ENCODE measurements at regions not wholly inside any gene's neighbourhood (a gene's known extent, or its start where the extent isn't known, plus 50 kb on each side); places are given as distances from the start of the nearest gene placed in this dataset.

- TF ChIP-seq, protein P1, sequence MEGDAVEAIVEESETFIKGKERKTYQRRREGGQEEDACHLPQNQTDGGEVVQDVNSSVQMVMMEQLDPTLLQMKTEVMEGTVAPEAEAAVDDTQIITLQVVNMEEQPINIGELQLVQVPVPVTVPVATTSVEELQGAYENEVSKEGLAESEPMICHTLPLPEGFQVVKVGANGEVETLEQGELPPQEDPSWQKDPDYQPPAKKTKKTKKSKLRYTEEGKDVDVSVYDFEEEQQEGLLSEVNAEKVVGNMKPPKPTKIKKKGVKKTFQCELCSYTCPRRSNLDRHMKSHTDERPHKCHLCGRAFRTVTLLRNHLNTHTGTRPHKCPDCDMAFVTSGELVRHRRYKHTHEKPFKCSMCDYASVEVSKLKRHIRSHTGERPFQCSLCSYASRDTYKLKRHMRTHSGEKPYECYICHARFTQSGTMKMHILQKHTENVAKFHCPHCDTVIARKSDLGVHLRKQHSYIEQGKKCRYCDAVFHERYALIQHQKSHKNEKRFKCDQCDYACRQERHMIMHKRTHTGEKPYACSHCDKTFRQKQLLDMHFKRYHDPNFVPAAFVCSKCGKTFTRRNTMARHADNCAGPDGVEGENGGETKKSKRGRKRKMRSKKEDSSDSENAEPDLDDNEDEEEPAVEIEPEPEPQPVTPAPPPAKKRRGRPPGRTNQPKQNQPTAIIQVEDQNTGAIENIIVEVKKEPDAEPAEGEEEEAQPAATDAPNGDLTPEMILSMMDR (IDR thresholded peaks at IDR 0.05; ENCODE audit: low read depth, low read length, missing input control): no peak
- TF ChIP-seq GABPA (IDR thresholded peaks at IDR 0.05 in 1 of 2, conservative IDR thresholded peaks at IDR 0.05 in 1 of 2) (no peak), EGR1 (IDR thresholded peaks at IDR 0.05; ENCODE audit: low read depth in 2 of 2) (no peak), RAD21 (IDR thresholded peaks at IDR 0.05) (no peak), HNF4A (conservative IDR thresholded peaks at IDR 0.05) (no peak), YY1 (IDR thresholded peaks at IDR 0.05) (no peak), TAF1 (conservative IDR thresholded peaks at IDR 0.05) (no peak), ATF3 (IDR thresholded peaks at IDR 0.05) (no peak), HNF4G (IDR thresholded peaks at IDR 0.05) (no peak), JUND (IDR thresholded peaks at IDR 0.05) (no peak), FOXA1 (IDR thresholded peaks at IDR 0.05) (no peak)
- TF ChIP-seq, protein P2, sequence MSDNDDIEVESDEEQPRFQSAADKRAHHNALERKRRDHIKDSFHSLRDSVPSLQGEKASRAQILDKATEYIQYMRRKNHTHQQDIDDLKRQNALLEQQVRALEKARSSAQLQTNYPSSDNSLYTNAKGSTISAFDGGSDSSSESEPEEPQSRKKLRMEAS (IDR thresholded peaks at IDR 0.05): no peak
- TF ChIP-seq, protein P3, sequence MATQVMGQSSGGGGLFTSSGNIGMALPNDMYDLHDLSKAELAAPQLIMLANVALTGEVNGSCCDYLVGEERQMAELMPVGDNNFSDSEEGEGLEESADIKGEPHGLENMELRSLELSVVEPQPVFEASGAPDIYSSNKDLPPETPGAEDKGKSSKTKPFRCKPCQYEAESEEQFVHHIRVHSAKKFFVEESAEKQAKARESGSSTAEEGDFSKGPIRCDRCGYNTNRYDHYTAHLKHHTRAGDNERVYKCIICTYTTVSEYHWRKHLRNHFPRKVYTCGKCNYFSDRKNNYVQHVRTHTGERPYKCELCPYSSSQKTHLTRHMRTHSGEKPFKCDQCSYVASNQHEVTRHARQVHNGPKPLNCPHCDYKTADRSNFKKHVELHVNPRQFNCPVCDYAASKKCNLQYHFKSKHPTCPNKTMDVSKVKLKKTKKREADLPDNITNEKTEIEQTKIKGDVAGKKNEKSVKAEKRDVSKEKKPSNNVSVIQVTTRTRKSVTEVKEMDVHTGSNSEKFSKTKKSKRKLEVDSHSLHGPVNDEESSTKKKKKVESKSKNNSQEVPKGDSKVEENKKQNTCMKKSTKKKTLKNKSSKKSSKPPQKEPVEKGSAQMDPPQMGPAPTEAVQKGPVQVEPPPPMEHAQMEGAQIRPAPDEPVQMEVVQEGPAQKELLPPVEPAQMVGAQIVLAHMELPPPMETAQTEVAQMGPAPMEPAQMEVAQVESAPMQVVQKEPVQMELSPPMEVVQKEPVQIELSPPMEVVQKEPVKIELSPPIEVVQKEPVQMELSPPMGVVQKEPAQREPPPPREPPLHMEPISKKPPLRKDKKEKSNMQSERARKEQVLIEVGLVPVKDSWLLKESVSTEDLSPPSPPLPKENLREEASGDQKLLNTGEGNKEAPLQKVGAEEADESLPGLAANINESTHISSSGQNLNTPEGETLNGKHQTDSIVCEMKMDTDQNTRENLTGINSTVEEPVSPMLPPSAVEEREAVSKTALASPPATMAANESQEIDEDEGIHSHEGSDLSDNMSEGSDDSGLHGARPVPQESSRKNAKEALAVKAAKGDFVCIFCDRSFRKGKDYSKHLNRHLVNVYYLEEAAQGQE (IDR thresholded peaks at IDR 0.05): no peak
- TF ChIP-seq, protein P4, sequence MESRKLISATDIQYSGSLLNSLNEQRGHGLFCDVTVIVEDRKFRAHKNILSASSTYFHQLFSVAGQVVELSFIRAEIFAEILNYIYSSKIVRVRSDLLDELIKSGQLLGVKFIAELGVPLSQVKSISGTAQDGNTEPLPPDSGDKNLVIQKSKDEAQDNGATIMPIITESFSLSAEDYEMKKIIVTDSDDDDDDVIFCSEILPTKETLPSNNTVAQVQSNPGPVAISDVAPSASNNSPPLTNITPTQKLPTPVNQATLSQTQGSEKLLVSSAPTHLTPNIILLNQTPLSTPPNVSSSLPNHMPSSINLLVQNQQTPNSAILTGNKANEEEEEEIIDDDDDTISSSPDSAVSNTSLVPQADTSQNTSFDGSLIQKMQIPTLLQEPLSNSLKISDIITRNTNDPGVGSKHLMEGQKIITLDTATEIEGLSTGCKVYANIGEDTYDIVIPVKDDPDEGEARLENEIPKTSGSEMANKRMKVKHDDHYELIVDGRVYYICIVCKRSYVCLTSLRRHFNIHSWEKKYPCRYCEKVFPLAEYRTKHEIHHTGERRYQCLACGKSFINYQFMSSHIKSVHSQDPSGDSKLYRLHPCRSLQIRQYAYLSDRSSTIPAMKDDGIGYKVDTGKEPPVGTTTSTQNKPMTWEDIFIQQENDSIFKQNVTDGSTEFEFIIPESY (IDR thresholded peaks at IDR 0.05): no peak
Observed at GRCh38 chr2:100742277-100743254, 77.4 kb upstream of the NPAS2 start.
